GM18870 (cell line): ENCODE measurements at regions not wholly inside any gene's neighbourhood (a gene's known extent, or its start where the extent isn't known, plus 50 kb on each side); places are given as distances from the start of the nearest gene placed in this dataset.

Experiments
- ATAC-seq: cut with Tn5 transposase; IDR thresholded peaks from one replicate; pipeline ENCODE4 v1.9.1; 2021; ENCODE audit warnings: moderate library complexity; ENCODE audit not compliant: unreplicated experiment

DNA sequence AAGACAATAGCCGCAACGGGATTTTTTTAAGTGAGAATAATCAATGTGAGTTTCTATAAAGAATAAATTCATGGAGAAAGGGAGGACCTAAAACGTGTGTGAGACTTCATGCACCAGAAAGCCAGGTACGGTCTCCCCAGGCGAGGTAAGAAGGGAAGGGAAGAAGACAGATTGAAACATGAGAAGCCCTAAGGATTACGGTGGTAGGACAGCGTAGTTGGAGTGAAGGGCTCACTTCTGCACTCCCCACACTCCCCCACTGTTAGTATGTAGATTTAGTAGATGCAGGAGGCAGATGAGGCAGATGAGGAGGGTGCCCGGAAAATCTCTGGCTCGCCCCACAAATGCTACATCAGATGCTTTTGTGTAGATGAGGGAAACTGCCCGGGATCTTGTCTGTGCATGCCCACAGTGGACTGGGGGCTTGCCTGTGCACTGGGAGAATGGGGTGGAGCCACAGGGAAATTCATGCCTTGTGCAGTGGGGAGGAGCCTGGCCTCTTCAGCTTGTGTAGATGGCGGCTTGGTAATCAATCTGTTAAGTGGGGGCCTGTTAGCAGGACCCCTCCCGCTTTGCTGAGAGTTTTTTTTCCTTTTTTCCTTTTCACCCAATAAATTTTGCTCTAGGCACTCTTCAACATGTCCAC, 1544.5 kb upstream of the TENM3 start:
- no peak for ATAC-seq

DNA sequence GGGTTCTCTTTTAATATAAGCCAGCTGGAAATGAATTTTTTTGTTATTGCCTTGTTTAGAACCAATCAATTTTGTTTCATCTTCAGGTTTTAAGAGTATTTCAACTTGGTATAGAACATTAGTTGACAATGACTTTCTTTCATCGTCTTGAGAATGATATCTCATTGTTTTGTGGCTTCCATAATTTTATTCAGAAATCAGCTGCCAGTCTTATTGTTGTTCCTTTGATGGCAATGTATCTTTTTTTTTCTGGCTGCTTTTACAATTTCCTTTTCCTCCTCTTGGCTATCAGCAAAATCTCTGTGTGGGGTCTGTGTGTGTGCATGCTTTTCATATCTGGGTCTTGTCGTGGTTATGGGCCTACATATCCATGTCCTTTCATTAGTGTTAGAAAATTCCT, 1536.4 kb upstream of the TENM3 start:
- ATAC-seq: no peak

DNA sequence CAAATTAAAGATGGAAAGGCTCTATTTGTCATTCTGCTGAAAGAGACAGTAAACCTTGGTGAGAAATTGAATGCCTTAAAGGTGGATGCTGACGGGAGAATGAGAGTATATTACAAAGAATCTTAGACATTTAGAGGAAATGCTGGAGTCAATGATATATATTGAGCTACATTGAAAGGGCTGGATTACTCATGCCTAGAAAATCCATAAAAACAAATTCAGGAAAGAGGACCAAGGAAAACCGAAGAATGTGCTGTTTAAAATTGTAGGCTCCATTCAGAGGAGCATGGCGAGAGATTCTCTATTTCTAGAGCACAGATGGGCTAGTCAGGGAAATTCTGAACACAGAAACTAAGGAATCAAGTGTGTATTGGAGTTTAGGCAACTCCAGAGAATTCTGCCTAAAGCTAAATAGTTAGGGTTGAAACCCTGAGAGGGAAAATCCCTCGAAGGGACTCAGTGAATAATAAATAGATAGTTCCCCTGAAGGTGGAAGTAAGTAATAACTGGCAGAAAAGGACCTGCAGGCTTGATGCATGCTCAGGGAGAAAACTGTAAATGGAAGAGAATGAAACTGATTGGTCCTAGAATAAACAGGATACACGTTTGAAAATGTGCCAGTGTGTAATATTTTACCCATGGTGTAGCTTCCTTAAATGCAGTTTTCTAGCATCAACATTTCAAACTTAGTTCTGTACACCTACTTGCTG, 1532.4 kb upstream of the TENM3 start:
- no peak for ATAC-seq

- ATAC-seq: no peak
Measured at GRCh38 chr4:180717451-180718033, 1525.7 kb upstream of the TENM3 start.

GRCh38 chr4:180721356-180721755, 1521.8 kb upstream of the TENM3 start:
- ATAC-seq: no peak

- ATAC-seq: no peak
Measured at GRCh38 chr4:180726611-180727010, 1516.6 kb upstream of the TENM3 start.

GRCh38 chr4:180727478-180727877, 1515.7 kb upstream of the TENM3 start:
- ATAC-seq: no peak

GRCh38 chr4:180734753-180735432, 1508.3 kb upstream of the TENM3 start:
- ATAC-seq: no peak

- no peak for ATAC-seq
Measured at GRCh38 chr4:180741703-180742102, 1501.5 kb upstream of the TENM3 start.

DNA sequence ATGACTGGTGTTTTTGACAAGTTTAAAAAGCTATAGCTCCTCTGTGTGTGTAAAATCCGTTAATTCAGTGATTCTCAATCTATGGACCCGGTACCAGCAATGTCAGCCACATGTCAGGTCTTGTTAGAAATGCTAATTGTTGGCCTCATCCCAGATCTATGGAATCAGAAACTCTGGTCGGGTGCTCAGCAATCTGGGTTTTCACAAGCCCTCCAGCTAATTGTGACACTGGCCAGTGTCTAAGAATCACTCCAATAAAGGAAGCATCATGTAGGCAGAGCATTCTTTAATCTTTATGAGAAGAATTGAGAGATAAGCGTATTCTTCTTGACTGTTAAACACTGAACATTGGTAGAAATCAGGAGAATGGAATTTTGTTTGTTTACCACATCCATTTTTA, 1498.2 kb upstream of the TENM3 start:
- ATAC-seq: no peak

- ATAC-seq: no peak
Measured at GRCh38 chr4:180751009-180751408, 1492.2 kb upstream of the TENM3 start.

GRCh38 chr4:180757927-180758326, 1485.3 kb upstream of the TENM3 start:
- no peak for ATAC-seq

DNA sequence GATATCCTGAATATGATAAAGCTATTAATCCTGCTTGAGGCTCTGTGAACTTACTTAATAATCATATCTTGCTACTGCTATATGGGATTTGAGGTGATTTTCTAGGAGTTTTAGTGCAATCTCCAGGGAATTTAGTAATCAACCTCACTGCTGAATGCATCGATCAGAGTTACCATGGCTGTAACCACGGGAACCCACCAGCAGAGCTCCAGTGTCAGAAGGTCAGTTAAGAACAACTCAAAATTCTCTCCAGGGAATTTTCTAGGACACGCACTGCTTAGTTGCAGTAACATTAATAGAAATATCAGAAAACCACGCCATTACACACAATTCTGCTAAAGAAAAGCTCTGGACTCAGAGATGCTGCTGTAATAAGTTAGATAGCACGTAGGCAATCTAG, 1477.2 kb upstream of the TENM3 start:
- ATAC-seq: no peak

- no peak for ATAC-seq
Measured at GRCh38 chr4:180766944-180767729, 1476.1 kb upstream of the TENM3 start.

GRCh38 chr4:180768610-180769009, 1474.6 kb upstream of the TENM3 start:
- ATAC-seq: no peak

- no peak for ATAC-seq
Measured at GRCh38 chr4:180769791-180770190, 1473.4 kb upstream of the TENM3 start.

GRCh38 chr4:180770265-180770664, 1472.9 kb upstream of the TENM3 start:
- ATAC-seq: no peak

DNA sequence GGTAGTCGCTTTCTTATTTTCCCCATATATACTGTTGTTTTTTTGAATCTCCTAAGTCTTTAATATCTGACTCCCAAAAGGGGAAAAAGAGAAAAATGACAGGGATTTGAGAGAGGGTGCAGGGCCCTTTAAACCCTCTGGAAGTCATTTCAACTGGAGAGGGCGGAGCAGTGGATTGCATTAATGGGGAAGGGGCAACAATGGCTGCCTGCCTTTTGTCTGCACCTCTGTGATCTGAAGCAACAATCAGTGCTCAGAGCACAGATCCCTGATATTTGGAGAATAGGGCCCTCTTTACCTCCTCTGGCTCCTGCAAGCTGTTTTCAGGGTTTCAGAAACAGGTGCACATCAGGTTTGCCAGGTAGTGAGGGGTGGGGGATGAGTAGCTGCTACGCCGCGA, 1458.3 kb upstream of the TENM3 start:
- no peak for ATAC-seq

DNA sequence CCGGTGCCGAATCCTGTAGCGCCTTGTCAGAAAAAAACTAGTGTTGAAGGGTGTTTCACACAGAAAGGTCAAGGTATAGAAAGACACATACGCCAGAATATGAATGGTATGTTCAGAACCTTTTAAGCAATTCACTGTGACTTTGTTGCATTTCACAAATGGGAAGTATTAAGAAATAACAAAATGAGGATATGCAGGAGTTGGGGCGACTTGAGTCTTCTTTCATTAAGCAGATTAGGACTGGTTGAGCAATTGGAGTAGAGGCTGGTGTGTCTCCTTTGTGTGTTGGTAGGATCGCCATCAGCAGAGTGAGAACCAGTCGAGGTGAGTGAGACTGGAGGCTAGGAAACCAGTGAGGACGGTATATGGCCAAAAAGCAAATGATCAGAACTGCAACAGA, 1454.5 kb upstream of the TENM3 start:
- ATAC-seq: no peak

DNA sequence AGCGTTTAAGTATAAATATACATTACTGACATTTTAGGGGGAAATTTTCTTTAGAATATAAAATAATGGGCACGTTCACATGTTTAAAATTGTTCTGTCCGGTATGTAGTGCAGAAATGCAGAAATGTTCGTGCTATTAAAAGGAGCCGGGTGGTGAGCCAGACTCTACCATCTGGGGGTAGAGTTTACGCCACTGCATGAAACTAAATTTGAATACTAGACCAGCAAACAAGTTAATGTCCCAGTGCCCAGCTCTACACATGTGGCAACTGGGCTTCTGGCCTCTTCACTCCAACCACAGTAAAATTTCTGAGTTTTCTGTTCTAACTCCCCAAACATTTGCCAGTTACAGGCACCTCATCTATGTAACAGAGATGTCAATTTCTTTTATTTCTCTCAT, 1453.3 kb upstream of the TENM3 start:
- ATAC-seq: no peak

- ATAC-seq: no peak
Measured at GRCh38 chr4:180790471-180790870, 1452.7 kb upstream of the TENM3 start.
